Peyer's patch (tissue), 4 donors: ENCODE measurements at regions not wholly inside any gene's neighbourhood (a gene's known extent, or its start where the extent isn't known, plus 50 kb on each side); places are given as distances from the start of the nearest gene placed in this dataset.

Experiments
- DNase-seq, 3 donors: peaks; one replicate each; pipeline ENCODE4 v3.0.0-alpha.2; 2017 to 2019
- H3K27ac ChIP-seq, 4 donors: fragments of 200-600 bp; sonication (generic); one replicate each; pipeline ENCODE4 v1.5.1; 2016 to 2019
- H3K27me3 ChIP-seq, 2 donors: fragments of 200-600 bp; sonication (generic); one replicate each; pipeline ENCODE4 v1.5.1; 2019
- H3K36me3 ChIP-seq, 3 donors: fragments of 200-600 bp; sonication (generic); one replicate each; pipeline ENCODE4 v1.5.1; 2016 to 2019
- H3K4me1 ChIP-seq, 4 donors: fragments of 200-600 bp; sonication (generic); one replicate each; pipeline ENCODE4 v1.5.1; 2016 to 2019
- H3K4me3 ChIP-seq, 4 donors: fragments of 200-600 bp; sonication (generic); 1 replicate in 3 of 4; 2 replicates in 1 of 4; pipeline ENCODE4 v1.5.1; 2016 to 2019; ENCODE audit warnings: mild to moderate bottlenecking in 1 of 4
- H3K9me3 ChIP-seq, 4 donors: fragments of 200-600 bp; sonication (generic); one replicate each; pipeline ENCODE4 v1.5.1; 2016 to 2019; ENCODE audit warnings: mild to moderate bottlenecking in 1 of 4
- POLR2A ChIP-seq, 2 donors: fragments of 450-650 bp; IDR thresholded peaks; one replicate each; pipeline ENCODE4 v1.5.1; 2017; ENCODE audit warnings: antibody characterized with exemption in 2 of 2, mild to moderate bottlenecking in 2 of 2, moderate library complexity in 2 of 2
- small RNA-seq, 2 donors: library from RNA; depleted of rRNA; stranded (forward); fragments of <200 nt; gene quantifications; one replicate each; pipeline ENCODE3, GENCODE V24; 2016
- TF ChIP-seq, protein P1 (sequence below), 6 experiments: fragments of 450-650 bp in 4 of 6; fragments of 200-600 bp in 2 of 6; sonication (generic) in 1 of 6; IDR thresholded peaks; one replicate each; pipeline ENCODE4 v1.5.1; 2017 to 2019; ENCODE audit warnings: antibody characterized with exemption in 6 of 6, mild to moderate bottlenecking in 3 of 6, moderate library complexity in 1 of 6

DNA sequence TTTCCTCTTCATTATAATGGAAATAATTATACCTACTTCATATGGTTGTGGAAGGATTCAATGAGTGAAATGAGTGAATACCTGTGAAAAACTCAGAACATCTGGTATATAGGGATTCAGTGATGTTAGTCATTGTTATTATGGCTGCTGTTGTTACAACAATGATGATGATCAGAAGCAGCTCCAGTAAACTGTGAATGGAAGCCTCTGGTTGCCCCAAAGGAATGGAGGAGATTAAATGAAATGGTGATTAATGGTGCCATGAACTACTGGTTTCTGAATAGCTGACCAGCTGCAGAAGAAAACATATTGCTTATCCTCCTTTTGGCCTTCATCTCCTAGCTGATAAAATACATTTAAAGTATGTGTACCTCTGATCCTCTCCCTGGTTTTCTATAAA, 372.0 kb downstream of the ARHGEF28 start:
- TF ChIP-seq, protein P1, sequence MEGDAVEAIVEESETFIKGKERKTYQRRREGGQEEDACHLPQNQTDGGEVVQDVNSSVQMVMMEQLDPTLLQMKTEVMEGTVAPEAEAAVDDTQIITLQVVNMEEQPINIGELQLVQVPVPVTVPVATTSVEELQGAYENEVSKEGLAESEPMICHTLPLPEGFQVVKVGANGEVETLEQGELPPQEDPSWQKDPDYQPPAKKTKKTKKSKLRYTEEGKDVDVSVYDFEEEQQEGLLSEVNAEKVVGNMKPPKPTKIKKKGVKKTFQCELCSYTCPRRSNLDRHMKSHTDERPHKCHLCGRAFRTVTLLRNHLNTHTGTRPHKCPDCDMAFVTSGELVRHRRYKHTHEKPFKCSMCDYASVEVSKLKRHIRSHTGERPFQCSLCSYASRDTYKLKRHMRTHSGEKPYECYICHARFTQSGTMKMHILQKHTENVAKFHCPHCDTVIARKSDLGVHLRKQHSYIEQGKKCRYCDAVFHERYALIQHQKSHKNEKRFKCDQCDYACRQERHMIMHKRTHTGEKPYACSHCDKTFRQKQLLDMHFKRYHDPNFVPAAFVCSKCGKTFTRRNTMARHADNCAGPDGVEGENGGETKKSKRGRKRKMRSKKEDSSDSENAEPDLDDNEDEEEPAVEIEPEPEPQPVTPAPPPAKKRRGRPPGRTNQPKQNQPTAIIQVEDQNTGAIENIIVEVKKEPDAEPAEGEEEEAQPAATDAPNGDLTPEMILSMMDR (IDR thresholded peaks at IDR 0.05), result no peak
- TF ChIP-seq POLR2A (IDR thresholded peaks at IDR 0.05), result no peak
- Histone ChIP-seq H3K27me3 (no peaks in the 10 kb centered on the region), H3K9me3 (no peaks in the 10 kb centered on the region), H3K4me3 (no peak overlapping the region), H3K27ac (no peak overlapping the region), H3K36me3 (no peaks in the 10 kb centered on the region), H3K4me1 (no peaks in the 10 kb centered on the region)
- DNase-seq, result no peak

DNA sequence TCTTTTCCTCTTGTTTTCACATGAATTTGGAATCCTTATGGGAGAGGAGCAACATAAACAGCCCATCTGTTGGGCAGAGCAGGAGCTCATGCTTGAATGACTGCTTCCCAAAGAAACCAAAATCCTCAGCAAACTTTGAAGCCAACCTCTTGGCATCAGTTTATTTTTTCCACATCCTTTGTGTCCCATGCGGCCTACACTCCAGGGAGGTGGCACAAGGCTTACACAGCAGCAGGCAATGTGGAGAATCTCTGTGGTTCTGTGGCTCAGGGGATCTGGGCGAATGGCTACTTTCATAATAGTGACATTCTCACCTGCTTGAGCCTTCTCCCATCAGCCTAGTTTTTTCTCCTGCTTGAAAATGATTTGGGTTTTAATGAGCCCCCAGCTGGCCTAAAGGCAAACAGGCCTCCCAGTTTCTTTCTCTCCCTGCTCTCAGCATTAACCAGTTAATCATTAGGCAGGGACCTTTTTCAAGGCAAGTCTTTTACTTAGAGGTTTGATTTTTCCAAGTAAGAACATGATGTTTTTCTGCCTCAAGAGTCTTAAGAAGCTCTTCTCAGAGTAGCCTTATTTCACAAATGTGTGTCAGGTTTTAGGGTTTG, 370.3 kb downstream of the ARHGEF28 start:
- Histone ChIP-seq H3K27me3 (no peaks in the 10 kb centered on the region), H3K36me3 (no peaks in the 10 kb centered on the region), H3K4me3 (no peak overlapping the region), H3K27ac (no peak overlapping the region), H3K9me3 (no peaks in the 10 kb centered on the region), H3K4me1 (no peaks in the 10 kb centered on the region)
- DNase-seq, result no peak
- no peak for TF ChIP-seq POLR2A (IDR thresholded peaks at IDR 0.05)
- TF ChIP-seq, protein P1 (IDR thresholded peaks at IDR 0.05), result no peak

GRCh38 chr5:73994963-73995362, 369.0 kb downstream of the ARHGEF28 start:
- no peaks in the 10 kb centered on the region for H3K4me1 ChIP-seq
- H3K27me3 ChIP-seq, result no peaks in the 10 kb centered on the region
- H3K36me3 ChIP-seq, result no peaks in the 10 kb centered on the region
- DNase-seq, result no peak
- no peaks in the 10 kb centered on the region for H3K9me3 ChIP-seq
- TF ChIP-seq, protein P1 (IDR thresholded peaks at IDR 0.05), result no peak
- no peak for TF ChIP-seq POLR2A (IDR thresholded peaks at IDR 0.05)
- H3K4me3 ChIP-seq, result no peak overlapping the region
- H3K27ac ChIP-seq, result no peak overlapping the region

Small RNA genes lying in the stretch of these regions (small RNA-seq; reads per million reads assigned to genes)
- gene RN7SL814P, result 0 reads per million in 2 donors
